ENCODE measurements at regions not wholly inside any gene's neighbourhood (a gene's known extent, or its start where the extent isn't known, plus 50 kb on each side); places are given as distances from the start of the nearest gene placed in this dataset.
A peak's percentile ranks its signal among the peaks of the same experiment; 100 is the strongest.
"Not testable (repeated sequence)": the region's sequence is repeated elsewhere in the genome, so short reads cannot be mapped to it uniquely, and the experiment has no call there.

- H3K4me3 Mint-ChIP-seq: peak overlapping the region; percentile 81 to 95 (median 85)
- peak overlapping the region; percentile 37 to 95 (median 82) for H3K27ac Mint-ChIP-seq
- H3K4me1 Mint-ChIP-seq: peaks cover 23 to 40% (median 26%) of the 10 kb centered on the region in 3 donors
- H3K27me3 Mint-ChIP-seq: peaks cover 5% of the 10 kb centered on the region
- H3K36me3 Mint-ChIP-seq: no peaks in the 10 kb centered on the region
- H3K9me3 Mint-ChIP-seq: no peaks in the 10 kb centered on the region
Measured at GRCh38 chr17:83198366-83199341, 119.2 kb downstream of the METRNL start.

- peaks cover 20 to 40% (median 21%) of the 10 kb centered on the region in 3 donors for H3K4me1 Mint-ChIP-seq
- peaks cover 2% of the 10 kb centered on the region for H3K27me3 Mint-ChIP-seq
- H3K4me3 Mint-ChIP-seq: peak overlapping the region; percentile 81 to 95 (median 85)
- H3K9me3 Mint-ChIP-seq: no peaks in the 10 kb centered on the region
- H3K27ac Mint-ChIP-seq: peak overlapping the region; percentile 37 to 95 (median 82)
- H3K36me3 Mint-ChIP-seq: no peaks in the 10 kb centered on the region
Measured at GRCh38 chr17:83199500-83200201, 120.2 kb downstream of the METRNL start.

GRCh38 chr17:83200231-83200699, 120.9 kb downstream of the METRNL start:
- no peaks in the 10 kb centered on the region for H3K36me3 Mint-ChIP-seq
- H3K27ac Mint-ChIP-seq: peak overlapping the region; percentile 37 to 90 (median 82)
- H3K9me3 Mint-ChIP-seq: no peaks in the 10 kb centered on the region
- peaks cover 2% of the 10 kb centered on the region for H3K27me3 Mint-ChIP-seq
- H3K4me1 Mint-ChIP-seq: peaks cover 20 to 40% (median 21%) of the 10 kb centered on the region in 3 donors
- H3K4me3 Mint-ChIP-seq: peak overlapping the region; percentile 81 to 95 (median 85)

- Mint-ChIP-seq H3K27ac (peak overlapping the region; percentile 37 to 90 (median 82)), H3K4me3 (peak overlapping the region; percentile 32 to 86 (median 82)), H3K9me3 (no peaks in the 10 kb centered on the region), H3K27me3 (peaks cover 2% of the 10 kb centered on the region), H3K36me3 (no peaks in the 10 kb centered on the region), H3K4me1 (peaks cover 20 to 40% (median 21%) of the 10 kb centered on the region in 3 donors)
Measured at GRCh38 chr17:83200751-83201150, 121.3 kb downstream of the METRNL start.

GRCh38 chr17:83201206-83202001, 122.0 kb downstream of the METRNL start:
- Mint-ChIP-seq H3K4me1 (peaks cover 20 to 40% (median 21%) of the 10 kb centered on the region in 3 donors), H3K4me3 (peak overlapping the region in 2 of 4 donors; percentile 8 to 32), H3K36me3 (no peaks in the 10 kb centered on the region), H3K9me3 (no peaks in the 10 kb centered on the region), H3K27ac (peak overlapping the region in 2 of 3 donors; percentile 21 to 37), H3K27me3 (no peaks in the 10 kb centered on the region)

GRCh38 chr17:83202002-83203000, 122.9 kb downstream of the METRNL start:
- Mint-ChIP-seq H3K36me3 (no peaks in the 10 kb centered on the region), H3K27ac (peak overlapping the region in 1 of 3 donors; percentile 21), H3K4me3 (peak overlapping the region in 1 of 4 donors; percentile 14), H3K4me1 (peaks cover 20 to 40% (median 21%) of the 10 kb centered on the region in 3 donors), H3K27me3 (no peaks in the 10 kb centered on the region), H3K9me3 (no peaks in the 10 kb centered on the region)

GRCh38 chr17:83203073-83203471, 123.7 kb downstream of the METRNL start:
- H3K36me3 Mint-ChIP-seq: no peaks in the 10 kb centered on the region
- peaks cover 20 to 40% (median 21%) of the 10 kb centered on the region in 3 donors for H3K4me1 Mint-ChIP-seq
- H3K4me3 Mint-ChIP-seq: peak overlapping the region in 1 of 4 donors; percentile 14
- H3K9me3 Mint-ChIP-seq: no peaks in the 10 kb centered on the region
- no peaks in the 10 kb centered on the region for H3K27me3 Mint-ChIP-seq
- peak overlapping the region in 2 of 3 donors; percentile 54 to 55 for H3K27ac Mint-ChIP-seq

GRCh38 chr17:83203472-83204221, 124.2 kb downstream of the METRNL start:
- Mint-ChIP-seq H3K4me1 (peaks cover 20 to 35% (median 21%) of the 10 kb centered on the region in 3 donors), H3K36me3 (no peaks in the 10 kb centered on the region), H3K9me3 (no peaks in the 10 kb centered on the region), H3K27ac (peak overlapping the region; percentile 35 to 55 (median 54)), H3K27me3 (no peaks in the 10 kb centered on the region), H3K4me3 (peak overlapping the region in 1 of 4 donors; percentile 14)

GRCh38 chr17:83204230-83204725, 124.9 kb downstream of the METRNL start:
- Mint-ChIP-seq H3K36me3 (no peaks in the 10 kb centered on the region), H3K4me3 (peak overlapping the region in 1 of 4 donors; percentile 14), H3K4me1 (peaks cover 19 to 31% (median 20%) of the 10 kb centered on the region in 3 donors), H3K27ac (peak overlapping the region in 2 of 3 donors; percentile 54 to 55), H3K27me3 (no peaks in the 10 kb centered on the region), H3K9me3 (no peaks in the 10 kb centered on the region)

- Mint-ChIP-seq H3K27ac (peak overlapping the region in 1 of 3 donors; percentile 55), H3K4me1 (peaks cover 13 to 26% (median 15%) of the 10 kb centered on the region in 3 donors)
- H3K27me3 Mint-ChIP-seq, H3K36me3 Mint-ChIP-seq, H3K4me3 Mint-ChIP-seq, H3K9me3 Mint-ChIP-seq: not testable (repeated sequence)
Measured at GRCh38 chr17:83204736-83205386, 125.5 kb downstream of the METRNL start.

GRCh38 chr17:83205387-83206035, 126.1 kb downstream of the METRNL start:
- H3K27ac Mint-ChIP-seq: peak overlapping the region in 2 of 3 donors; percentile 71 to 83
- H3K27me3 Mint-ChIP-seq, H3K4me3 Mint-ChIP-seq, H3K36me3 Mint-ChIP-seq, H3K9me3 Mint-ChIP-seq: not testable (repeated sequence)
- peaks cover 7 to 20% (median 9%) of the 10 kb centered on the region in 3 donors for H3K4me1 Mint-ChIP-seq

GRCh38 chr17:83206036-83206394, 126.6 kb downstream of the METRNL start:
- H3K9me3 Mint-ChIP-seq, H3K4me3 Mint-ChIP-seq, H3K36me3 Mint-ChIP-seq, H3K27me3 Mint-ChIP-seq: not testable (repeated sequence)
- H3K27ac Mint-ChIP-seq: peak overlapping the region in 2 of 3 donors; percentile 71 to 83
- peaks cover 3 to 15% (median 4%) of the 10 kb centered on the region in 3 donors for H3K4me1 Mint-ChIP-seq

Data from IgD-negative memory B cell (primary cell).